GM19395 (cell line): ENCODE measurements at regions not wholly inside any gene's neighbourhood (a gene's known extent, or its start where the extent isn't known, plus 50 kb on each side); places are given as distances from the start of the nearest gene placed in this dataset.
"Not testable (repeated sequence)": the region's sequence is repeated elsewhere in the genome, so short reads cannot be mapped to it uniquely, and the experiment has no call there.

ENCODE experiments used
- ATAC-seq: cut with Tn5 transposase; IDR thresholded peaks from one replicate; pipeline ENCODE4 v1.9.1; 2021; ENCODE audit warnings: mild to moderate bottlenecking, moderate library complexity; ENCODE audit not compliant: unreplicated experiment

- no peak for ATAC-seq
Observed at GRCh38 chr21:19198801-19199200, 795.2 kb upstream of the TMPRSS15 start.

- ATAC-seq, result no peak
Observed at GRCh38 chr21:19218163-19218562, 814.6 kb upstream of the TMPRSS15 start.

GRCh38 chr21:19224090-19224489, 820.5 kb upstream of the TMPRSS15 start:
- ATAC-seq, result no peak

GRCh38 chr21:19228226-19228625, 824.6 kb upstream of the TMPRSS15 start:
- no peak for ATAC-seq

GRCh38 chr21:19233841-19234240, 830.3 kb upstream of the TMPRSS15 start:
- not testable (repeated sequence) for ATAC-seq

GRCh38 chr21:19236209-19236608, 832.6 kb upstream of the TMPRSS15 start:
- no peak for ATAC-seq

GRCh38 chr21:19237608-19238007, 834.0 kb upstream of the TMPRSS15 start:
- no peak for ATAC-seq

GRCh38 chr21:19239696-19240095, 836.1 kb upstream of the TMPRSS15 start:
- no peak for ATAC-seq

- ATAC-seq, result no peak
Observed at GRCh38 chr21:19244502-19245187, 841.1 kb upstream of the TMPRSS15 start.

GRCh38 chr21:19245188-19245580, 841.6 kb upstream of the TMPRSS15 start:
- ATAC-seq, result no peak

GRCh38 chr21:19246018-19246417, 842.4 kb upstream of the TMPRSS15 start:
- no peak for ATAC-seq

- no peak for ATAC-seq
Observed at GRCh38 chr21:19256934-19257660, 853.5 kb upstream of the TMPRSS15 start.

- no peak for ATAC-seq
Observed at GRCh38 chr21:19261731-19262376, 858.3 kb upstream of the TMPRSS15 start.

- ATAC-seq, result no peak
Observed at GRCh38 chr21:19266636-19267035, 863.1 kb upstream of the TMPRSS15 start.

GRCh38 chr21:19268686-19269085, 865.1 kb upstream of the TMPRSS15 start:
- no peak for ATAC-seq

GRCh38 chr21:19275065-19275464, 871.5 kb upstream of the TMPRSS15 start:
- ATAC-seq, result no peak

GRCh38 chr21:19276665-19277064, 873.1 kb upstream of the TMPRSS15 start:
- no peak for ATAC-seq

- no peak for ATAC-seq
Observed at GRCh38 chr21:19286876-19287275, 883.3 kb upstream of the TMPRSS15 start.

GRCh38 chr21:19290328-19290727, 886.7 kb upstream of the TMPRSS15 start:
- ATAC-seq, result no peak

GRCh38 chr21:19320291-19320690, 916.7 kb upstream of the TMPRSS15 start:
- no peak for ATAC-seq

GRCh38 chr21:19321688-19322087, 918.1 kb upstream of the TMPRSS15 start:
- ATAC-seq, result no peak

GRCh38 chr21:19322360-19322759, 918.8 kb upstream of the TMPRSS15 start:
- no peak for ATAC-seq
